ENCODE measurements at regions not wholly inside any gene's neighbourhood (a gene's known extent, or its start where the extent isn't known, plus 50 kb on each side); places are given as distances from the start of the nearest gene placed in this dataset.

DNA sequence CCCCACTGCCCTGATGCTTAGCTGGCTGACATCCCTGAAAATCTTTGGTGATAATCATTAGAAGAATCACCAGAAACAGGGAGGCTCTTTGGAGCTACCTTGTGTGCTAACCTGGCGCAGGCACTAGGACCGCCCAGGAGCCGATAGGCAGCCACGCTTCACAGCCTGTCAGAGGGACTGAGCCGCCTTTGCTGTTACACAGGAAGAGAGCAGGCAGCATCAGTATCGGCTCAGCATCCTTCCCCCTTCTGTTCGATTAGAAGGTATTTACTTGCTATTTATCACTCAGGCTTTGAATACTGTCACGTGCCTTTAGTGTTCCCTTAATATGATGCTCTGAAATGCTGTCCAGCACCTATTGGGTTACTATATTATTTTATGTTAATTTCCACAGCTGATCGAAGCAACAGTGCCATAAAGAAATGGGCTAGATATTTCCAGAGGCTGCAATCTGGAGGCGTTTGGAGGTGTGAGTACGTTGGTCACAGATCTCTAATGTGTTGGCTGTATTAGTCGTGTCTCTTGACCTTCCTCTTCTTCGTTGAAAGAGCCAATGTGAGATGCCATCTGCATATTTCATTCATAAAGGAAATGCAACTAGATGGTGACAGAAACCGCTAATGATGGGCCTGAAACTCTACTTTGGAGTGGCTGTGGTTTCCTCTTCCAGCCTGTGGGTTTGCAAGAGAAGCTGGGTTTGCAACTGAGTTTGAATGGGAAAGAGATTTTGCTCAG lies 110.4 kb upstream of the RAB27B start:
- peak; percentile 86 for DNase-seq

DNA sequence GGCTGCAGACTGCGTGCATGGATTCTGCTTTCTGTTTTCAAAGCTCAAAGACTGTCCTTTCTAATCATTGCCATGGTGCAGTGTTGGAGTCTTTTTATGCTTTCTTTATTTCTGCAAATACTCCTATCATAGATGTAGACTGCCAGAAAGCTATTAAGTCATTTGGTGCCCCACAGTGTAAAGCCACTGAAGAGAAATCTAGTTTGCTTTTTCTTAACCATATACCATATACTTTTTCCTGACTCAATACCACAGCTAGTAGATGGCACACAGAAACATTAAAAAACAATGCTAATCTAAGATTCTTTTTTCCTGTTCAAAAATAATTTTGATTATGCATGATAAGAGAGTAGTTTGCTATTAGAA lies 109.9 kb upstream of the RAB27B start:
- DNase-seq = no peak

DNA sequence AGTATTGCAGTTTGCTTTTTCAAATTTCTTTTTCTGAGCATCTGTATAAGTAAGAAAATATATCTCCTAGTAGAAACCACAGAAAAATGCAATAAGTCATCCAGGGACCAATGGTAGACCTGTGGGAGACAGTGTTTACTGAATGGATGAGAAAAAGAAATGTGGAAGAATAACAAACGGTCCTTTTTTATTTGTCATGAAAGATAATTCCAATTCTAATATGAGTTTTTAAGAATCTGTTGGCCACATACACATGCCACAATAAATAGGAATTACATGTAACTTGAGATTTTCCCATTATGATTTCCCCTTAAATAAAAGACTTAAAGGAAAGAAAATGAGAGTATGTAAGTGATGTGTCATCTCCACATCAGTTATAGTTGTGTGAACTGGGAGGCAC lies 107.7 kb upstream of the RAB27B start:
- DNase-seq = no peak

DNA sequence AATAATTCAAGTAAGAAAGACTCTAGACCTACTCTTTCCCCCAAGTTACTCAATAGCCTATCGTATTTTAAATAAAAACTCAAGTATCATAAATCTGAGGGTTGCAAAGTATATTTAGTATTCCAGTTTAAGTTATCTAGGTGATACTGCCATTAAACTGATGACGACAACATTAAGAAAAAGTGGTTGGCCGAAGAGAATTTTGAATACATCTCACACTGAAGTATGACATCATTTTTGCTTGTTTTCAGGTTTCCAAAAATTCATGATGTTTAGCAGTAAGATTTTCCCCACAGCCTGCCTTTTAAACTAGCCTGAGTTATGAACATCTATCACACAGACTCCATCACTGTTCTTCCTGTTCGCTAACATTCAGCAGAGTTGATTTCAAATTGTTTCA lies 102.1 kb upstream of the RAB27B start:
- DNase-seq = no peak

DNA sequence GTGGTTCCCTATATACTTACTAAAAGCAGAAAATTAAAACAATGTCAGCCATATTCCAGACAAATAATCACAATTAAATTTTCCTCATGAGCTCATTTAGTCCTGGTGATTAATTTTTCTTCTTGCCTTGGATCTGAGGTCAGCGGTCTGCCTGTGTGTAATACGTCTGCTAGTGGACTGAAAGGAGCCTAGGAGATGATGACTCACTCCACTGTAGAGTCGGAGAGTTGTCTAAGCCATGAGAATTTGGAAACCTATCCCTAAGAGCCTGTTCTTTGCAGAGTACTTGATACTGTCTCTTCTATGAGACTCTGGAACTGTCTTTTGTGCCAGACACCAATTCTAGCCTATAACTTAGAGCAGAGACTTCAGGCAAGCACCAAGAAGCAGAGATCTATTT lies 94.2 kb upstream of the RAB27B start:
- DNase-seq = no peak

DNA sequence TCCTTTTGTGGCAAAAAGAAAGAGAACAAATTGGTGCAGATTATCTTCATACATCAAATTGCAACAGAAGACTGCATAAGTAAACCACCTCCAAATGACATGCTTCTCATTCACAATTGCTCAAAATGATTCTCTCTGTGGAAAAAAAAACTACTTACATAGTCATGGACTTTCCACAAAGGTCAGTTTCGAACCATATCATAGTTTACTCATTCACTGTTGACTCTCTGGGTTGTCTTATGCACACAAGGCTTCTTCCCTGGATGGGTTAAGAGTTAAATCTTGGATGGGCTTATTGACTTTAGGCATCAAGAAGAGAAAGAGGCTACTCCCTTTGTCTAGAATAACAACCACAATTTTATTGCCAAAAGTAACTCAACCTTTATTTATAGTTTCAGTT lies 91.3 kb upstream of the RAB27B start:
- no peak for DNase-seq

DNA sequence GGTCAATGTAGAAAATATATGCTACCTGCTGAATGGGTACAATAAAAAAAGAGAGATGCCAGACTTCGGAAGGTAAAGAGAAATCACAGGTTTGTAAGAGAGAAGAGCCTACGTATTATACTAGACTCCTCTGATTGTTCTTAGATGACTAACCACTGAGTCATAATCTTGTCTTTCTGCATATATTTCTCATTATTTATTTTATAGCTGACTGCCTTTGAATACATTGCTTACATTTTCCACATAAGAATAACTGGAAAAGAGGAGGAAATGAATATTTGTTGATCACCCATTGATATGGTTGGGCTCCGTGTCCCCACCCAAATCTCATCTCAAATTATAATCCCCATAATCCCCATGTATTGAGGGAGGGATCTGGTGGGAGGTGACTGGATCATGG lies 90.3 kb upstream of the RAB27B start:
- no peak for DNase-seq

DNA sequence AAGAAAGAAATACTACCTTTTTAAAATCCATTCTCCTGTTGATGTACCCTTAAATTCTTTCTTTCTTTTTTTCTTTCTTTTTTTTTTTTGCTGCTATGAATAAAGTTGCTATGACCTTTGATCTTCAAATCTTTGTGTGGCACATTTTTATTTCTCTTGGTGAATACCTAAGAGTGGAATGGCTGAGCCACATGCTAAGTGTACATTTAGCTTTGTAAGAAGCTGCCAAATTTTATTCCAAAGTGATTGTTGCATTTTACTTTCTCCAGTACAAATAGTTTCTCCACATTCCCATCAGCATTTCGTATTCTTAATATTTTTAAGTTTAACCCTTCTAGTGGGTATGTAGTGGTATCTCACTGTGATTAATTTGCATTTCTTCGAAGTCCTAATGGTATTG lies 88.8 kb upstream of the RAB27B start:
- no peak for DNase-seq

DNA sequence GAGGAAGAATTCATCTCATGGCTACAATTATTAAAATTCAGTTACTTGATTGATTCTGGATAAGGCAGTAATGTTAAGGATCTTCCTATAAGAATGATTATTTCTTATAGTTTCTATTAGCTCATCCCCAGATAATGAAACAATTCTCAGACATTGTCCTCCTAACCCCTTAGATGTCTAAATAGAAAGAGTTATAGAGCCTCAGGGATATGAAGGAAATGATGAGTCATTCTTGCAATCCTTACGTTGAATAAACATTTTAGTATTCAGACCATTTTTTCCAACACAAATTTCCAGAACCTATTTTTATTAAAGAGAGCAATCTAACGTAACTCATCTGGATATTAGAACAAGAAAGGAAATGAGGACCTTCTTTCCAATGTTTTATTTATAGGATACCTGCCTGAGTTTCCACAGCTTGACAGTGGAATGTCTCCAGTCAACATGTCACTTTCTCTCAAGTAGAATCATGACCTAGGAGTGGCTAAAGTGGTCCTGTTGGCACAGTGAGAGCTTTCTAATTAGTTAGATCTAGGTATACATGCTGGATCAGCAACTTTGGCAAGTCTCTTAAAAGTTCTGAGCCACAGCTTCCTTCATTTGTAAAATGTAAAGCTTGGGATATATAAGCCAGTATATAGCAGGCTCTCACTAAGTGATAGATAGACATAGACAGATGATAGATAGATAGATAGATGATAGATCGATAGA lies 88.0 kb upstream of the RAB27B start:
- no peak for DNase-seq

DNA sequence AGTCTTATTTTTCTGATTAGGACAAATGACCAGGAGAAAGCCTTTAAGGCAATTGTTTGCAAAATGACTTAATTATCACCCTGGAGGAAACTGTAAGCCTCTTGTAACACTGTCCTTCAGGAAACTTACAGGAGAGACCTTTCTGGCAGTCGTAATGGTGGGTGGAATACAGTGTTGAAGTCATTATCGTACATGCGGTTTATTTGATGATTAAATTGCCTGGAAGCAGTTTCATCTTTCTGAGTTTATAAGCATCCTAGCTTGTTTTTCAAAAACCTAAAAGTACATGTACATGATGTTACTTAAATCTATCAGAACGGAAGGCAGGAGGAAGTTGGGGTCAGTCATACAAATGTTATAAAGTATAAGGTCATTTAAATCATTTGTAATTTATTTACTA lies 86.2 kb upstream of the RAB27B start:
- DNase-seq = no peak

DNA sequence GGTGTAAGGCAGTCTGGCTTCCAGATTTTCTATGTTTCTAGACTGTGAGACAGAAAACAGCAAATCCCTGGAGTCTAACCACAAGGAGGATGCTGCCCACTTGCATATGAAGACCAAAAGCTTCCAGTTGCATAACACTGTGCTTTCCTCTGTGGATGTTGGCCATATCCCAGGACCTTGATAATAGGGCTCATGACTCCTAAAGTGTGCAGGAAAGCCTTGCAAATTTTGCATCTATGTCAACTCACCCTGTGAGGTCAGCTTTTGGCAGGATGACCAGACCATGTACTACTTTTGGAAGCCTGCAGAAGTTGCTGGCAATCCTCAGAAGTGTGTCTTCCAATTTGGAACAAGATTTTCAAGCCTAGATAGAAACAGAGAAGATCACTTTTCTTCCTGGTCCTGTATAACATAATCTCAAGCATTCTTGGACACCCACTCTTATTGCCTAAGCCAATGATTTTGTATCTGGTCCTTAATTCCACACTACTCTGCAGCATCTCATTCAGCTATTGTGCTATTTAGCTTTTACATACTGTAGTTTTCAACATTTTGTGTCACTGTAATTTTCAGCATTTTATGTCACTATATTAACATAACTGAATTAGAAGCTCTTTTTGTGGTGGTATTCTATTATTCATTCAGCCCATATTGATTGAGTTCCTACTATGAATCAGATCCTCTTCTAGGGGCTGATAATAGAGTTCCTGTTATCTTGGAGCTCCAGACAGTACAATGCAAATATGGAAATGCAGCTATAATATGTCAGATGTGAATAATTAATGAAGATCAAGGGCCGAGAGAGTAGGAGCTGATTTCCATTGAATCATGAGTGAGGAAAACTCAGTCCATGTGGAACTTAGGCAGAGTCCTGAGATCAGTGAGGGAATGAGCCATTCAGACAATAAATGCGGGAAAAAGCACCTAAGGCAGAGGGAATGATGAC lies 85.3 kb upstream of the RAB27B start:
- DNase-seq = no peak

DNA sequence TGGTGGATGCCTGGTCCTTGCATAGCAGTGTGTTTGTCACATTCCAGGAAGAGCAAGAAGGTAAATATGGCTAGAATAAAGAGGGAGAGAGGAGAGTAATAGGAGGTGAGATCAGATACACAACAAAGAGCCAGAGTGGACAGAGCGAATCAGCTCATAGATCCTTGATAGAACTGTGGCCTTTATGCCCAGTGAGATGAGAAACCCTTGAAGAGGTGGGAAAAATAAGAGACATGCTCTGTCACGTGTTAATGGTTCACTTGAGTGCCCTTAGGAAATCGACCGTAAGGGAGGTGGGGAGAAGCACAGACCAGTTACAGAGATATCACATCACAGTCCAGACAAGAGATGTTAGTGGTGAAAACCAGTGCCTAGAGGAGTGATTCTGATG lies 84.7 kb upstream of the RAB27B start:
- DNase-seq = no peak

DNA sequence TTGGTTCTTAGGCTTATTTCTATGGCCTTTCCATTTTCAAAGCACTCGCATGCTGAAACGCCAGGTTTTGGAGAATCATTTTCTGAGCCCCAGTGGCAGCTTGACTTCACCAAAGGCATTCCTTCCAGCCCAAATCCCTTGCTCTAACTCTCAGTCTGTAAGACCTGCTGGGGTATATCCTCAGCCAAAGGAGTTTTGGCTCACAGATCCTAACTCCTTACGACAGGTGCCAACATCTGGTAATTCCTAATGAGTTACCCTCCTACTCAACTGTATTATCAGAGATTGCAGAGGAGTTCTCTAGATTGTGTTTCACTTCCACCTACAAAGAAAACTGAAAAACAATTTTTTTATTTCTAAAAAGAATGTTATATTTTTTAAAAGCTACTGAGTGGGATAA lies 79.0 kb upstream of the RAB27B start:
- no peak for DNase-seq

DNA sequence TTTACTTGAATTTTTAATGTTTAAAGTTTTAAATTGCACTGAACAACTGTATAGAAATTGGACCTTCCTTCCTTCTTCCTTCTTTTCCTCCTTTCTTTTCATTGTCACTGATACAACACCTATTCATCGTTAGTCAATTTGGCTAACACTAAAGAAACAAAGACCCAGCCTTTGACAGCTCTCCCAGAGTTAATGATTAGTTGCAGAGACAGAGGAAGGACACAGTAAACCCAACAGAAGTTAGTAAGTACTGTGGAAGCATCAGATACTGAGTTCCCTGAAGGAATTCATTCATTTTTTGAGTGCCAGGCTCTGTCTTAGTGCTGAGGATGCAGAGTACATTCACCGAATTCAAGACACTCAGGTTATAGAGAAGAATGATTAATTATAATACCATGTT lies 77.9 kb upstream of the RAB27B start:
- DNase-seq = no peak

DNA sequence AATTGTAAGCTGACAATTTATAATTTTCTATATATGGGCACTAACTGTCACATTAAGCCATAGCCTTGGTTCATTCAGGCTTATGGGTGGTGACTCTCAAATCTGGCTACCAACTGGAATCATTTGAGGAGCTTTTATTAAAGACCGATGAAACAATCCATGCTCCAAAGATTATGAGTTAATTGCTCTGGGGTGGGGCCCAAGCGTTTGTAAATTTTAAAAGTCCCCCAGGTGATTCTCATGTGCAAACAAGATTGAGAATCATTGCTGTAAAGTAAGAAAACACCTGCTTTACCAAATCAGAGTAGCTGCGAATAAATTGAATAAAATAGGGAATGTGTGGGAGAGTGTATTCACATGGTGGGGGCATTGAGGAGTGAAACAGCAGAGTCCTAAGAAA lies 76.1 kb upstream of the RAB27B start:
- DNase-seq = no peak

DNA sequence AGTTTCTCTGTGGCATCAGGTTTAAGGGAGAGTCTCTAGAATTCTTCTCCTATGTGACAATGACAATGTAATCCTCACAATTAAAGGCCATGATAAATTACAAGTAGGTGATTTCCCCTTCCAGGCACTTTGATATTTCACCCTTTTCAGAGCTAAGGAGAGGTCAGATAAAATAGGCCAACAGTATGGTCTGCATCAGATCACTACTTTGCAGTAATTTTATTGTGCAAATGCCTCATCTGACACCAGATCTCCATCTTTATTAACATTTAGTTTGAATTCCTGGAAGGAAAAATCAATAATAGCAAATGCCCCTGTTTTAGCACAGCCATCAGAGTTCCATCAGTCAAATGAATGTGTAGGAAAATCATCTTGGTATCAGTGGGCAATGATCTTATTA lies 72.8 kb upstream of the RAB27B start:
- no peak for DNase-seq

DNA sequence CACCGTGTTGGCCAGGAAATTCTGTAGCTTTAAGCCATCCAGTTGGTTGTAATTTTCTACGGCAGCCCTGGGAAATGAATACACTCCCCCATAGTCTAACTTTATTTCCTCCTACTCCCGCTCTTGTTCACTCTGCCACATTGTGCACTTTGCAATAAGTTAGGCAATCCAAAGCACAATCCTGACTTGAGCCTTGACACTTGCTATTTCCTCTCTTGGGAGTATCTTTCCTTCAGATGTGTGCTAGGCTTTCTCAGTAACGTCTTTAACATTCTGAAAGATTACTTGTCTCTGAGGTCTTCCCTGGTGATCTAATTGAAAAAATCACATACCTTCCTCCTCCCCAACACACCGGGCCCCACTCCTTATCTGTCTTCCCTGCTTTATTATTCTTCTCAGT lies 65.9 kb upstream of the RAB27B start:
- no peak for DNase-seq

DNA sequence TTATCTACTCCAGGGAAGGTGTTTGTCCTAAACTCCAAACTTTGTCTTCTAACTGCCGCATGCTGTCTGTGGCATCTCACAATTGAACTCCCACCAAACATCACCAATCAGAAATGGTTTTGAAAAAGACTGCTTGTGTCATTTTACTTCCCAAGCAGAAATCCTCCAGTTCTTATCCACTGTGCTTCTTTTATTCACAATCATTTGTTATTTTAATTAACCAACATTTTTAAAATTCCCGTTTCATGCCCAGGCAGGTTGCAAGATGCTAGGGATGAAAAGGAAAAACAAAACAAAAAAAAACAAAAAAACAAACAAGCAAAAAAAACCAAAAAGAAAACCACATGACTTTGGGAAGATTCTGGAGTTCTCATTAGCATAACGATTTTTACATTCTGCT lies 63.5 kb upstream of the RAB27B start:
- DNase-seq = no peak

DNA sequence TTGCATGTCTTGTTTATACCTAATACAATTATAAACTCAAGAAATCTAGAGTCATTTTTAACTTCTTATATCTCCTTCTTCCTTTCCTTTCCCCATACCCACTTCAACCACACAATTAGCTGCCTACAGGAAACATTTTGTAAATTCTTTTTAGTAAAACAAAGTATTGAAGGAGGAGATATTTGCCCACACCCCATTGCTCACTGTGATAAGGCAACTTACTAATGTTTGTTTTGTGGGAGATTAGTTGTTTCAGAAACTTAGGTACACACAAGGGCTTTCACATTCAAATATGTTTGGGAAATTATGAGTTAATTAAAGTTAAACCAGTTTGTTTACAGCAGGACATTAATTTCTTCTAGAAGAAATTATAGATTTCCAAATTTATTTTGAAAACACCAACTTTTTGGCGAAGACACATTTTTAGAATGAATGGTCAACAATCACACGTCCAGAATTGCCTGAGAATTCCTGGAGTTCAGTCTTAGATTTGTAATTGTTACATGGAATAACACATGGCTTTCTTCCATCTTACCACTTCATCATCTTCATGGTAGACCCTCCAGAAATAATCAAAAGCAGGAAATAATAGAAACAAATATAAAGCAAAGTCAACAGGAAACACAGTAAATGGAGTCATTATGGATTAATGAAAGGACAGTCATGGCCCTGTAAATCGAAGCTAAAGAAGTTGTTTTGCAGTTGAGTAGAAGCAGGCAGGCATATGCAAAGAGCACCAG lies 62.5 kb upstream of the RAB27B start:
- DNase-seq = no peak

DNA sequence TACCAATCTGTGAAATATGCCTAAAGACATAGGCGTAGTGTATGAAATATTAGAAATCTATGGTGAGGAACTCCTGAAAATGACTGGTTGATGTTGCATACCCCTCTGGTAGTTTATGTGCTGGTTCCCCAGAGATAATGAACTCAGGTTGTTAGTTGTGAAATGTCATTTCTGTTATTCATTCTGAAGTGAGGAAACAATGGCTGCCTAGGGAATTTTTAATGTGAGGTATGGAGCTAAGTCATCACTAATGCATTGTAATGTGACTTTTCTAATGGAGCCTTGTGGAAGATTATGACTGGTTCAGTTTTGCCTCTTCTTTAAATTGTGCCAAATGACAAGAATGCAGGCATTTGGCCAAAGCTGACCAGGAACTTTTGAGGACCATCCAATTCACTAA lies 61.6 kb upstream of the RAB27B start:
- no peak for DNase-seq

DNA sequence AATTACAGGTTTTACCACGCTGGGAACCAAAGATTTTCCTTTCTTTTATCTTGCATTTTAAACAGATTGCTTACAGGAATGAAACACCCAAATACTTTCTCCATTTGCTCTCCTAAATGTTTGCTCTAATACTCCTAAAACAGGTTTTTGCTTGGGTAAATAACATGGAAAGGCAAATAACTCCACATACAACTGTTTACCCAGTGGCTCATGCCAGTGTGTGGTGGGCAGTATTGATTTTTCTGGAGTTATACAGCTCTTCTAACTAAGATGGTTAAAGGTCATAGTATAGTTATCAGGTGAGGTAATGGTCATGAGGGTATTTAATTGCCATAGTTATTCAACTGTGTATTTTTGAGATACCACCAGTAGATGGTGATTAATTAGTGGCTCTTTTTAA lies 61.2 kb upstream of the RAB27B start:
- DNase-seq = no peak

DNA sequence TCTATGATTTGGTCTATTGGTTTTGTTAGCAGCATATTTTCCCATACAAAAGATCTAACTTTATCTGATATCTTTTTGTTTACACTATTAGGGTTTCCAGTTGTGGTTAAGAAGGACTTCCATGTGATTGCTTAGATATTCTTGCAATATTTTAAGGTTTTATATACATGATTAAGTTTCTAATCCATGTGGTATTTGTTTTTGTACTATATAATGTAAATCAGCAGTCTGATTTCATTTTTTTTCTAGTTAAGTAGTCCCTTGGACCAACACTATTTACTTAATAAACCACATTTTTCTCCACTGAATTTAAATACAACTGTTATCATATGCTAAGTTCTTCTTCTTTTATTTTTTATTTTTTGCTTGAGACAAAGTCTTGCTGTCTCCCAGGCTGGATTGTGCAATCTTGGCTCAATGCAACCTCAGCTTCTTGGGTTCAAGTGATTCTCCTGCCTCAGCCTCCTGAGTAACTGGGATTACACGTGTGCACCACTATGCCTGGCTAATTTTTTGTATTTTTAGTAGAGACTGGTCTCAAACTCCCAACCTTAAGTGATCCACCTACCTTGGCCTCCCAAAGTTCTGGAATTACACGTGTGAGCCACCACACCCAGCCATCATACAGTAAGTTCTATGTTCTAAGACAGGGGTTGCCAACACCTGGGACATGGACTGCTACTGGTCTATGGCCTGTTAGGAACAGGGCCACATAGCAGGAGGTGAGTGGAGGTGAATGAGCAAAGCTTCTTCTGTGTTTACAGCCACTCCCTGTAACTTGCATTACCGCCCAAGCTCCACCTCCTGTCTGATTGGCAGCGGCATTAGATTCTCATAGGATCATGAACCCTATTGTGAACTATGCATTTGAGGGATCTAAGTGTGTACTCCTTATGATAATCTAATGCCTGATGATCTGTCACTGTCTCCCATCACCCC lies 58.5 kb upstream of the RAB27B start:
- DNase-seq = no peak
